Tongue (tissue), 1 donor: ENCODE measurements at regions not wholly inside any gene's neighbourhood (a gene's known extent, or its start where the extent isn't known, plus 50 kb on each side); places are given as distances from the start of the nearest gene placed in this dataset.

Experiments used
- DNase-seq: peaks from one replicate; pipeline ENCODE4 v3.0.0-alpha.2; 2015

DNA sequence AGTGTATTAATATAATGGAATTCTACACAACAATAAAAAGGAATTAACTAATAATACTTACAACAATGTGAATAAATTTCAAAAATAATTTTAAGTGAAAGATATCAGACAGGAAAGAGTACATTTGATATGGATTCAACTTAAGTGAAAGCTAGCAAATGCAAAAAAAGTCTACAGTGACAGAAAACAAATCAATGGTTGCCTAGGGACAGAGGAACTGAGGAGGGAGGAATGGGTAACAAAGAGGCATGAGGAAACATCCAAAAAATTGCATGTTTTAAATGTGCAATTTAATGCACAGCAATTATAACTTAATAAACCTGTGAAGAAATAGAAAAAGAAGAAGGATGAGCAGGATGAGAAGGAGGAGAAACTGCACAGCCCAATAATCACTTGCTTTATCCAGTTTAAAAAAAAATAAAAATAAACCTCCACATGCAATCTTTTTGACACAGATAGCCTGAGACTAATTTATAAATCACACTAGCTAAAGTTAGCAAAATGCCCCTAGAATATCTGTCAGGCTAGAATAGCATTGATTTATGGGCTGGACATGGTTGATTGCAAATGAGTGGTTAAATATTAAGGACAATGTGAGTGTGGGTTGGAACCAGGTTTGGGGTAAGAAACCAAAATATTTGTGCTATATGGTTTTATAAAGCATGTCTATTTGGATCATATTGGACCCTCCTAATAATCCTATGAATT, 1089.1 kb downstream of the TRHDE start:
- DNase-seq: no peak

DNA sequence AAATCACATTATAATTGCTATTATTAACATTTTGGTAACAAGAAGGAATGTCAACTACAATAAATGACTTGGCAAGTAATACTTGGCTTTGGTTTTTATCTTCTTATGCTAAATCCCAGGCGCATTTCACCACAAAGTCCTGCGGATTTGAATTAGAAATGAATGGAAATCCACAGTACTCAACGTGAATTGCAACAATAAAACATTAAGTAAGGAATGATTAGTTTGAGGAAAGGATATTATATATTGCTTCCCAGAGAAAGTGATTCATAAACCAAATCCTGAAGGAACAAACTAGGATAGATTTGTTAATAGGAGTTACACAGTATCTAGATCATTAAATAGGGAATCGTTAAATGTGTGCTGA, 1089.7 kb downstream of the TRHDE start:
- no peak for DNase-seq

DNA sequence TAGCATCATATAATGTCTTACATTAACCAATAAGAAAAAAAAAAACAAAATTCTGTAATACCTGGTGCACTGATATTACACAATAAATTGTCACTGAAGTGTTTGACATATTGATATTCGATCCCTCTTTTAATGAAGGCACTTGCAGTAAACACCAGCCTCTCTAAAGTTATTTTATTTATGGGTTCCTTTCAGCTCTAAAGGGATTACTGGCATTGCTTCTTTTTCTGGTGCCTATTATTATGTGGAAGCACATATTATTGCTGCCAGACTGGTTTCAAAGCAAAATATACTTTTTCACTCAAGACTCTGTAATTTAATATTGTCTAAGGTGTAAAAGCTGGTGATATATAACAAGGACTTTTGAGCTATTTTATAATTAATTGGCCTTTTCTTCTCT, 1090.5 kb downstream of the TRHDE start:
- DNase-seq: no peak

GRCh38 chr12:73372856-73373255, 1100.7 kb downstream of the TRHDE start:
- DNase-seq: peak; percentile 60

DNA sequence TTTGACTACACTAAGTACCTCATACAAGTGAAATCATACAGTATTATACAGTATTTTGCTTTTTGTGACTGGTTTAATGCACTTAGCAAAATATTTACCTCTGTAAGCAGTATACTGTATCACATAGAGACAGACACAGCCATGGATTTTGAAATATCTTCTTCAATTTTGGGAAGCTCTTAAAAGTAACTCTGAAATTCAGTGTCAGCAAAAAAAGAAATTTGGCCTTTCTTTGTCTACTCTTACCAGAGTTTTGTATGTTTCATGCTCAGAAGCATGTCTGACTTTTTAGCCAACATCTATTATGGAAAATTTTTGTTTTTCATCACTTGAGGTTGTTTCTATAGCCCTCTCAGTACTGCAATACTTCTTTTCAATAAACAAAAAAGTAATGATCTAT, 1102.2 kb downstream of the TRHDE start:
- DNase-seq: no peak

DNA sequence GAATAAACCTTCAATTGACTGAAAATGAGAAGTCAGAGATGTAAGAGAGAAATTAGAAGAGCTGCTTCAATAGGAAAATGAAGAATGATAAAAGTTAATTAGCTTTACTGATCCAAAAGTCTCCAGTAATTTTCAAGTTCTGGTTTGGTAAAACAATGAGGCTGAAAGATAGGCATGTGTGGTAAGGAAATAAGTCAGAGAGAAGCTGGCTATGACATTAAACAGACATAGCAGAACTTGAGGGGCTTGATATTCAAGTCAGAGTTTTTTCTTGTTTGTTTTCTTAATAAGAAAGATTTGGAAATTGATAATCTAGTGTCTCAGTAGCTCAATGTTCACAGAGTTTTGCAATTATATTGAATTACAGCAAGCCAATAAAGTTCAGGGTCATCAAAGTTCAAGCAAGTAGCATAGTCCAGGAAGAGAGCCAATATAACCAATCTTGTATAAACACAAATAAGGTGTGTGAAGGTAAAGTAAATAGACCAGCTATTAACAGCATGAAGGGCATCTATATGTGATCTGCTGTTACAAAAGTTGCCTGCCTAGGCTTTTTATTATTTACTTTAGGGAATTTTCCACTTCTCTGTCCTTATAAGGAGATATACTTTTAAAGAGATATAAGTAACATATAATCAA, 1111.5 kb downstream of the TRHDE start:
- DNase-seq: no peak

- no peak for DNase-seq
Measured at GRCh38 chr12:73384592-73384991, 1112.4 kb downstream of the TRHDE start.

GRCh38 chr12:73390261-73390660, 1118.1 kb downstream of the TRHDE start:
- DNase-seq: no peak

DNA sequence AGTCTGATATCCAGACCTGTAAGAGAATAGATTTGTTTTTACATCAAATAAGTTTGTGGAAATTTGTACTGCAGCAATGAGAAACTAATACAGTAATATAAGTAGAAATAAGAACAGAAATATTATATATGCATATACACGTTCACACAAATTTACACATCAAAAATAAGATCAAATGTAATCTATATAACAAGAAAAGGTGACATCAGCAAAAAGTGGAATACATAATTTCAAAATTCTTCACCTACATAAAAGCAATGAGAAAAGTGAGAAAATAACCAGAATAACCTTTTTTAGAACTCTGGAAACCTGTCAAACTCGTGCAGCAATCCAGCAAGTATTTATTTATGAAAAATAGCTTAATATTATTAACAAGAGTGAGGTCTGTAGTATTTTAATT, 1124.6 kb upstream of the ATXN7L3B start:
- DNase-seq: no peak

GRCh38 chr12:73413974-73414373, 1123.7 kb upstream of the ATXN7L3B start:
- DNase-seq: no peak

GRCh38 chr12:73414926-73415325, 1122.7 kb upstream of the ATXN7L3B start:
- no peak for DNase-seq

- DNase-seq: no peak
Measured at GRCh38 chr12:73418541-73418940, 1119.1 kb upstream of the ATXN7L3B start.

DNA sequence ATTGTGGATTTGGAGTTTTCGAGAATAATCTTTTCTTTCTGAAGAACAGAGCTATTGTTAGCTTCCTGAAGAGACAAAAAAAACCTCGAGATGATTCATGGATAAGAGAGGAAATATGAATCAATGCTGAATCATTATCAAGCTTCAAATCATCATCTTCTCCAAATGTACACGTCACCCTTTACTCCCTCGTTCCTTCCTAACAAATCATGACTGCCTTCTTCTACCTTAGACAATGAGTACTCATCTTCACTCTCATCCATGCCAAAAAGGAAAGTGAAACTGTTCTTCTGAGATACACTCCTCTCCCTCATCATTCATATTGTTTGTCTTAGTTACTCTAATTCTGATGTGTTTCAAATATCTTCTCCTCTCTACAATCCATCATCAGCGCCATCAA, 1115.8 kb upstream of the ATXN7L3B start:
- no peak for DNase-seq

DNA sequence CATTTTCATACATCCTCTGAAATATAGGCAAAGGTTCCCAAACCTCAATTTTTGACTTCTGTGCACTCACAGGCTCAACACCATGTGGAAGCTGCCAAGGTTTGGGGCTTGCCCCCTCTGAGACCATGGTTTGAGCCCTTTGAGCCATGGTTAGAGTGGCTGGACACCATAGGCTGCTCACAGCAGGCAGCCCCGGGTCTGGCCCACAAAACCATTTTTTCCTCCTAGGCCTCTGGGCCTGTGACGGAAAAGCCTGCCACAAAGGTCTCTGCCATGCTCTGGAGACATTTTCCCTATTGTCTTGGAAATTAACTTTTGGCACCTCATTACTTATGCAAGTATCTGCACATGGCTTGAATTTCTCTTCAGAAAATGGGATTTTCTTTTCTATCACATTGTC, 1113.2 kb upstream of the ATXN7L3B start:
- DNase-seq: no peak

GRCh38 chr12:73445658-73446324, 1091.8 kb upstream of the ATXN7L3B start:
- no peak for DNase-seq

GRCh38 chr12:73452672-73453469, 1084.8 kb upstream of the ATXN7L3B start:
- DNase-seq: no peak

- DNase-seq: no peak
Measured at GRCh38 chr12:73460212-73460611, 1077.4 kb upstream of the ATXN7L3B start.

DNA sequence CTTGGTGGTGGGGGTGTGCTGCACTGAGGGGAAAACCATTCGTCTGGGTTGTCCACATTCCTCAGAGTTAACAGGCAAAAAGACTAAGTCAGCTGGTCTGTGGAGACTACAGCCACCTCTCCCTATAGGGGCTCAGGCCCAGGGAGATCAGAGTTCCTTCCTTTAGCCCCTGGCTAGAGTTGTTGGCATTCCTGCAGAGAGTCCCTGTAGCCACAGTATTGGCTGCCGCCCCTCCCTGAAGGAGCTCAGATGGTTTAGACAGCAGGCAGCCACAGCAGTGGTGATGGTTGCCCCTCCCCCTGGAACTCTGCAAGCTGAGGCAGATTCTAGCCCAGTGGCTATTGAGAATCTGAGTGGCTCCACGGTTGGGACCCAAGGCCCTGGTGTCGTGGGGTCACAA, 1072.5 kb upstream of the ATXN7L3B start:
- DNase-seq: no peak

DNA sequence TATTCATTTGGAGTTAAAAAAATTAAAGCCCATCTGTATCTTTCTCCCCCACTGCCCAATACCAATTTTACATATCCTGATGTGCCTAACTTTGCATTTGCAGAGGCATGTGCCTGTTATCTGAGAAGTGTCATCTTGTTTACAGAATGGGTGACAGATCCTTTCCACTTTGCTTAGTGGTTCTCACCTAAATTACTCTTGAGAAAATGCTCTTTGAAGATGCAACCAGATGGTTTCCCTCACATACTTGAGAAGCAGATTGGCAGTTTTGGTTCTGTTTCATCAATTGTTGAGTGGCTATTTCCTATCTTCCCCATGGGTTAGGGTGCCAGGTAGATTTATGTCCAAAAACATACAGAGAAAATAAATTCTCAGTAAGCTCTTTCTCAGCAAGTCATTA, 1051.4 kb upstream of the ATXN7L3B start:
- DNase-seq: no peak

- no peak for DNase-seq
Measured at GRCh38 chr12:73506611-73507010, 1031.0 kb upstream of the ATXN7L3B start.

- no peak for DNase-seq
Measured at GRCh38 chr12:73514672-73515071, 1023.0 kb upstream of the ATXN7L3B start.

DNA sequence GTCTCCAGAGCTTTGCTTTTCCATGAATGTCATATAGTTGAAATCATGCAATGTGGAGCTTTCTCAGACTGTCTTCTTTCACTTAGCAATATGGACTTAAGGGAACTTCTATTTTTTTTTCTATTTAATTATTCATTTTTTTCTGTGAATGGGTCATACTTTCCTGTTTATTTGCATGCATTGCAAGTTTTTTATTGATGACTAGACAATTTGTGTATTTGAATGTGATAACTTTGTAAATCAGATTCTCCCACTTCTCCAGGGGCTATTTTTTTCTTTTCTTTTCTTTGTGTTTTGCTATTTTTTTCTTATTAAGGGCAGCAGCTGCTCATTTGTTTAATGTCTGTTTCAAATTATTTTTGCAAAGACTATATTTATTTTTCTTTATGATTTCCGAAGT, 1019.8 kb upstream of the ATXN7L3B start:
- DNase-seq: no peak

- no peak for DNase-seq
Measured at GRCh38 chr12:73529231-73529630, 1008.4 kb upstream of the ATXN7L3B start.
